GM12878 (cell line): ENCODE measurements at regions not wholly inside any gene's neighbourhood (a gene's known extent, or its start where the extent isn't known, plus 50 kb on each side); places are given as distances from the start of the nearest gene placed in this dataset.

Experiments used
- ATAC-seq: fragments of 200-7000 bp; cut with Tn5 transposase; 3 replicates; pipeline ENCODE4 v1.9.1; 2020; ENCODE audit warnings: mild to moderate bottlenecking, moderate library complexity
- BruUV-seq: library from RNA; stranded (reverse); fragments of 400-500 nt; replicated peaks from 2 replicates; lab custom pipeline; 2021; lab: Mats Ljungman, UMichigan
- CTCF ChIA-PET: fragments of 300-600 bp; sonication (Branson Sonifier 250); formaldehyde crosslinking; extraction: SDS; loops from one replicate; lab custom pipeline; 2021; ENCODE audit warnings: inconsistent platforms; lab: Yijun Ruan, JAX
- POLR2A ChIA-PET: fragments of 350-600 bp; formaldehyde crosslinking; extraction: SDS; loops from one replicate; lab custom pipeline; 2021; ENCODE audit warnings: inconsistent platforms; lab: Charles Lee
- RAD21 ChIA-PET: fragments of 300-600 bp; sonication (Branson Sonifier 250); formaldehyde crosslinking; loops from one replicate; lab custom pipeline; 2023; ENCODE audit warnings: antibody characterized with exemption; ENCODE audit not compliant: unreplicated experiment; lab: Charles Lee
- SMC1A ChIA-PET: fragments of 300-600 bp; sonication (Branson Sonifier 250); formaldehyde crosslinking; loops from one replicate; lab custom pipeline; 2023; ENCODE audit not compliant: unreplicated experiment, uncharacterized antibody; lab: Charles Lee
- DNase-seq: peaks from one replicate; pipeline ENCODE4 v3.0.0-alpha.2; 2011; ENCODE audit warnings: low read depth, low spot score
- FAIRE-seq: peaks from 3 replicates; lab custom pipeline; 2011; peaks lifted over from hg19 to GRCh38; lab: Jason Lieb, UNC
- H2AFZ ChIP-seq: 2 replicates; pipeline ENCODE4 v1.6.0; 2011; ENCODE audit warnings: low read depth, low read length, control low read depth; ENCODE audit not compliant: control insufficient read depth
- H3K27ac ChIP-seq: 2 replicates; pipeline ENCODE4 v1.5.1; 2011; ENCODE audit warnings: control low read depth; ENCODE audit not compliant: control insufficient read depth, insufficient read depth
- H3K27me3 ChIP-seq, 2 experiments: replicated peaks in 1 of 2; 2 replicates each; pipeline versions ENCODE4 v1.6.0 to v1.6.1; 2011; ENCODE audit warnings: low read length in 1 of 2; ENCODE audit not compliant: control insufficient read depth in 2 of 2, insufficient read depth in 2 of 2
- H3K36me3 ChIP-seq, 2 experiments: 2 replicates each; pipeline ENCODE4 v1.5.1; 2011; ENCODE audit warnings: low read length in 1 of 2; ENCODE audit not compliant: control insufficient read depth in 2 of 2, insufficient read depth in 2 of 2
- H3K4me1 ChIP-seq: 2 replicates; pipeline ENCODE4 v1.6.1; 2011; ENCODE audit warnings: mild to moderate bottlenecking, low read length, moderate library complexity, mixed read lengths; ENCODE audit not compliant: control insufficient read depth, insufficient read depth
- H3K4me2 ChIP-seq: 2 replicates; pipeline ENCODE4 v1.6.0; 2011; ENCODE audit warnings: control low read depth; ENCODE audit not compliant: control insufficient read depth, insufficient read depth
- H3K4me3 ChIP-seq: fragments of 200-600 bp; sonication (generic); 2 replicates; pipeline ENCODE4 v1.5.1; 2016
- H3K79me2 ChIP-seq: 2 replicates; pipeline ENCODE4 v1.6.0; 2011; ENCODE audit warnings: low read length; ENCODE audit not compliant: control insufficient read depth, insufficient read depth
- H3K9ac ChIP-seq: 2 replicates; pipeline ENCODE4 v1.8.0; 2011; ENCODE audit warnings: low read length, control low read depth, mixed read lengths; ENCODE audit not compliant: control insufficient read depth, insufficient read depth
- H3K9me3 ChIP-seq: replicated peaks from 3 replicates; pipeline ENCODE4 v1.5.1; 2011; ENCODE audit warnings: mild to moderate bottlenecking, low read length; ENCODE audit not compliant: control insufficient read depth, insufficient read depth
- H4K20me1 ChIP-seq: 2 replicates; pipeline ENCODE4 v1.6.0; 2011; ENCODE audit not compliant: control insufficient read depth, insufficient read depth
- CEBPB ChIP-seq, 2 experiments: fragments of 150-350 bp in 1 of 2; IDR thresholded peaks; 2 replicates each; pipeline ENCODE4 v1.6.1; 2012 to 2014; ENCODE audit warnings: low read depth in 2 of 2, low read length in 2 of 2, borderline replicate concordance in 1 of 2, inconsistent platforms in 1 of 2
- CREB1 ChIP-seq: IDR thresholded peaks from 2 replicates; pipeline ENCODE4 v1.6.1; 2012; ENCODE audit warnings: low read depth, mild to moderate bottlenecking, inconsistent platforms
- MEF2A ChIP-seq: IDR thresholded peaks from 2 replicates; pipeline ENCODE4 v1.6.1; 2011; ENCODE audit warnings: low read depth, mild to moderate bottlenecking, low read length, moderate library complexity; ENCODE audit not compliant: insufficient read depth
- SIN3A ChIP-seq: IDR thresholded peaks from 2 replicates; pipeline ENCODE4 v1.6.1; 2012; ENCODE audit warnings: low read depth, low read length, improper control_type of control experiment
- TARDBP ChIP-seq: IDR thresholded peaks from 2 replicates; pipeline ENCODE4 v1.6.1; 2016; ENCODE audit warnings: borderline replicate concordance
- TCF3 ChIP-seq: IDR thresholded peaks from 2 replicates; pipeline ENCODE4 v1.6.1; 2012; ENCODE audit warnings: low read depth, mild to moderate bottlenecking, low read length, borderline replicate concordance; ENCODE audit not compliant: insufficient read depth
- YY1 ChIP-seq: IDR thresholded peaks from 2 replicates; pipeline ENCODE4 v1.6.1; 2011; ENCODE audit warnings: low read depth, mild to moderate bottlenecking, low read length
- ZNF274 ChIP-seq: IDR thresholded peaks from one replicate; pipeline ENCODE4 v1.8.0; 2011; ENCODE audit not compliant: insufficient read length, insufficient read depth
- ZNF622 ChIP-seq: fragments of 450-650 bp; IDR thresholded peaks from 2 replicates; pipeline ENCODE4 v1.6.1; 2017; ENCODE audit warnings: mild to moderate bottlenecking, inconsistent platforms
- WGBS: methylation state at CpG from one replicate; pipeline ENCODE4 v1.1.6; 2016; ENCODE audit warnings: low lambda C conversion rate; ENCODE audit not compliant: insufficient replicate concordance, insufficient coverage; ENCODE audit errors: missing lambda C conversion rate; 5-methylcytosine and 5-hydroxymethylcytosine counted together
- in situ Hi-C: fragments of 300-500 bp; cut with MboI; formaldehyde crosslinking; loops from 9 replicates; pipeline ENCODE4 v1.14.3; 2018; ENCODE audit warnings: mixed read lengths
- intact Hi-C: fragments of 100-400 bp; cut with micrococcal nuclease; formaldehyde crosslinking; loops from one replicate; pipeline ENCODE4 v1.14.2; 2022; ENCODE audit not compliant: unreplicated experiment
- TF ChIP-seq, protein P1 (sequence below): IDR thresholded peaks from 2 replicates; pipeline ENCODE4 v1.6.1; 2012; ENCODE audit warnings: mild to moderate bottlenecking, low read depth, low read length
- TF ChIP-seq, protein P2 (sequence below): fragments of 450-650 bp; IDR thresholded peaks from 2 replicates; pipeline ENCODE4 v1.6.1; 2018; ENCODE audit warnings: mild to moderate bottlenecking, low read depth, moderate library complexity; ENCODE audit not compliant: partially characterized antibody
- TF ChIP-seq, protein P3 (sequence below), 3 experiments: IDR thresholded peaks in 2 of 3; conservative IDR thresholded peaks in 1 of 3; 2 replicates each; pipeline ENCODE4 v1.5.1; 2011; ENCODE audit warnings: low read depth in 3 of 3, low read length in 3 of 3, mild to moderate bottlenecking in 3 of 3, control low read depth in 2 of 3, moderate library complexity in 2 of 3, inconsistent platforms in 1 of 3, mixed read lengths in 1 of 3; ENCODE audit not compliant: control insufficient read depth in 2 of 3, insufficient read depth in 1 of 3; ENCODE audit errors: extremely low read depth in 1 of 3

DNA sequence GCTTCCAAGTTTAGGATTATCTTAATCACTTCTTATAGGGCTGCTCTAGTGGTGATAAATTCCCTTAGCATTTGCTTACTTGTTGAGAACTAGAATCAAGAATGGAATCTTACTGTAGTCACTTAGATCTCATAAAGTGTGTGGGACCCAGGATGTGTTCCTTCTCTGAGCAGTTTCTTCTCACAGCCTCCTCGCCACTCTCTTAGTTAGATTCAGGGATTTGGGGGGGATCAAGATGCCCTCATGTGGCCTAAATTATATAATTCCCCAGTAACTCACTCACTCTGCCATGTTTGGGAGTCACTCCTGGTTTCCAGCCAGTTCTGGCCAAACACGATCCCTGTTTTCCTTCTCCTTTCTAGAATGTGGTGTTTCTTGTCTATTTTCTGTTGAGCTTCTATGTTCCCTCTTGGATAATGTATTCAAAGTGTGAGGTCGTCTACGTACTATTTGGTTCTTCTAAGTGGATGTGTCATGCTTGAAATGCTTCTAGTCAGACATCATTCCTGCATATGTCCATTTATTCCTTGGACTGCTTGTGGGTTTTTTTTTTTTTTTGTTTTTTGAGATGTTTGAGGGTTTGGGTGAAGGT is 414.9 kb upstream of the SYT4 start:
- no peak for FAIRE-seq
- under 1% methylated on average over 4 of the region's 4 CpGs for WGBS
- Histone ChIP-seq H3K27me3 (no peaks in the 10 kb centered on the region), H3K79me2 (no peaks in the 10 kb centered on the region), H3K9me3 (no peaks in the 10 kb centered on the region), H3K9ac (no peak overlapping the region), H3K27ac (no peak overlapping the region), H3K4me2 (no peak overlapping the region), H3K36me3 (no peaks in the 10 kb centered on the region), H3K4me3 (no peak overlapping the region), H3K4me1 (no peaks in the 10 kb centered on the region), H4K20me1 (no peaks in the 10 kb centered on the region), H2AFZ (no peak overlapping the region)
- no peak for DNase-seq
- intact Hi-C loops: no loop called here
- in situ Hi-C loops: no loop called here
- CTCF ChIA-PET: no interaction called here
- RAD21 ChIA-PET: no interaction called here
- ATAC-seq: no peak
- no TSS peak for BruUV-seq
- POLR2A ChIA-PET: no interaction called here
- SMC1A ChIA-PET: interaction anchor here (0.6 kb wide), 1 partner anchor 407 kb away, joined by 3 read pairs; no protein-coding TSS in a partner anchor
- TF ChIP-seq, protein P1, sequence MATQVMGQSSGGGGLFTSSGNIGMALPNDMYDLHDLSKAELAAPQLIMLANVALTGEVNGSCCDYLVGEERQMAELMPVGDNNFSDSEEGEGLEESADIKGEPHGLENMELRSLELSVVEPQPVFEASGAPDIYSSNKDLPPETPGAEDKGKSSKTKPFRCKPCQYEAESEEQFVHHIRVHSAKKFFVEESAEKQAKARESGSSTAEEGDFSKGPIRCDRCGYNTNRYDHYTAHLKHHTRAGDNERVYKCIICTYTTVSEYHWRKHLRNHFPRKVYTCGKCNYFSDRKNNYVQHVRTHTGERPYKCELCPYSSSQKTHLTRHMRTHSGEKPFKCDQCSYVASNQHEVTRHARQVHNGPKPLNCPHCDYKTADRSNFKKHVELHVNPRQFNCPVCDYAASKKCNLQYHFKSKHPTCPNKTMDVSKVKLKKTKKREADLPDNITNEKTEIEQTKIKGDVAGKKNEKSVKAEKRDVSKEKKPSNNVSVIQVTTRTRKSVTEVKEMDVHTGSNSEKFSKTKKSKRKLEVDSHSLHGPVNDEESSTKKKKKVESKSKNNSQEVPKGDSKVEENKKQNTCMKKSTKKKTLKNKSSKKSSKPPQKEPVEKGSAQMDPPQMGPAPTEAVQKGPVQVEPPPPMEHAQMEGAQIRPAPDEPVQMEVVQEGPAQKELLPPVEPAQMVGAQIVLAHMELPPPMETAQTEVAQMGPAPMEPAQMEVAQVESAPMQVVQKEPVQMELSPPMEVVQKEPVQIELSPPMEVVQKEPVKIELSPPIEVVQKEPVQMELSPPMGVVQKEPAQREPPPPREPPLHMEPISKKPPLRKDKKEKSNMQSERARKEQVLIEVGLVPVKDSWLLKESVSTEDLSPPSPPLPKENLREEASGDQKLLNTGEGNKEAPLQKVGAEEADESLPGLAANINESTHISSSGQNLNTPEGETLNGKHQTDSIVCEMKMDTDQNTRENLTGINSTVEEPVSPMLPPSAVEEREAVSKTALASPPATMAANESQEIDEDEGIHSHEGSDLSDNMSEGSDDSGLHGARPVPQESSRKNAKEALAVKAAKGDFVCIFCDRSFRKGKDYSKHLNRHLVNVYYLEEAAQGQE: no peak
- TF ChIP-seq ZNF622 (no peak), SIN3A (no peak), TARDBP (no peak), TCF3 (no peak), ZNF274 (no peak), YY1 (no peak), CREB1 (no peak), CEBPB (IDR thresholded peaks at IDR 0.05; ENCODE audit: borderline replicate concordance in 1 of 2, low read depth in 2 of 2, low read length in 2 of 2) (no peak), MEF2A (no peak)
- TF ChIP-seq, protein P2, sequence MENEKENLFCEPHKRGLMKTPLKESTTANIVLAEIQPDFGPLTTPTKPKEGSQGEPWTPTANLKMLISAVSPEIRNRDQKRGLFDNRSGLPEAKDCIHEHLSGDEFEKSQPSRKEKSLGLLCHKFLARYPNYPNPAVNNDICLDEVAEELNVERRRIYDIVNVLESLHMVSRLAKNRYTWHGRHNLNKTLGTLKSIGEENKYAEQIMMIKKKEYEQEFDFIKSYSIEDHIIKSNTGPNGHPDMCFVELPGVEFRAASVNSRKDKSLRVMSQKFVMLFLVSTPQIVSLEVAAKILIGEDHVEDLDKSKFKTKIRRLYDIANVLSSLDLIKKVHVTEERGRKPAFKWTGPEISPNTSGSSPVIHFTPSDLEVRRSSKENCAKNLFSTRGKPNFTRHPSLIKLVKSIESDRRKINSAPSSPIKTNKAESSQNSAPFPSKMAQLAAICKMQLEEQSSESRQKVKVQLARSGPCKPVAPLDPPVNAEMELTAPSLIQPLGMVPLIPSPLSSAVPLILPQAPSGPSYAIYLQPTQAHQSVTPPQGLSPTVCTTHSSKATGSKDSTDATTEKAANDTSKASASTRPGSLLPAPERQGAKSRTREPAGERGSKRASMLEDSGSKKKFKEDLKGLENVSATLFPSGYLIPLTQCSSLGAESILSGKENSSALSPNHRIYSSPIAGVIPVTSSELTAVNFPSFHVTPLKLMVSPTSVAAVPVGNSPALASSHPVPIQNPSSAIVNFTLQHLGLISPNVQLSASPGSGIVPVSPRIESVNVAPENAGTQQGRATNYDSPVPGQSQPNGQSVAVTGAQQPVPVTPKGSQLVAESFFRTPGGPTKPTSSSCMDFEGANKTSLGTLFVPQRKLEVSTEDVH: no peak
- TF ChIP-seq, protein P3, sequence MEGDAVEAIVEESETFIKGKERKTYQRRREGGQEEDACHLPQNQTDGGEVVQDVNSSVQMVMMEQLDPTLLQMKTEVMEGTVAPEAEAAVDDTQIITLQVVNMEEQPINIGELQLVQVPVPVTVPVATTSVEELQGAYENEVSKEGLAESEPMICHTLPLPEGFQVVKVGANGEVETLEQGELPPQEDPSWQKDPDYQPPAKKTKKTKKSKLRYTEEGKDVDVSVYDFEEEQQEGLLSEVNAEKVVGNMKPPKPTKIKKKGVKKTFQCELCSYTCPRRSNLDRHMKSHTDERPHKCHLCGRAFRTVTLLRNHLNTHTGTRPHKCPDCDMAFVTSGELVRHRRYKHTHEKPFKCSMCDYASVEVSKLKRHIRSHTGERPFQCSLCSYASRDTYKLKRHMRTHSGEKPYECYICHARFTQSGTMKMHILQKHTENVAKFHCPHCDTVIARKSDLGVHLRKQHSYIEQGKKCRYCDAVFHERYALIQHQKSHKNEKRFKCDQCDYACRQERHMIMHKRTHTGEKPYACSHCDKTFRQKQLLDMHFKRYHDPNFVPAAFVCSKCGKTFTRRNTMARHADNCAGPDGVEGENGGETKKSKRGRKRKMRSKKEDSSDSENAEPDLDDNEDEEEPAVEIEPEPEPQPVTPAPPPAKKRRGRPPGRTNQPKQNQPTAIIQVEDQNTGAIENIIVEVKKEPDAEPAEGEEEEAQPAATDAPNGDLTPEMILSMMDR (IDR thresholded peaks at IDR 0.05 in 2 of 3, conservative IDR thresholded peaks at IDR 0.05 in 1 of 3; ENCODE audit: control insufficient read depth in 2 of 3, extremely low read depth in 1 of 3, insufficient read depth in 1 of 3, low read depth in 3 of 3, low read length in 3 of 3): no peak
